K562 (cell line): ENCODE measurements at regions not wholly inside any gene's neighbourhood (a gene's known extent, or its start where the extent isn't known, plus 50 kb on each side); places are given as distances from the start of the nearest gene placed in this dataset.

ENCODE experiments used
- ATF1 ChIP-seq, 2 experiments: fragments of 450-650 bp in 1 of 2; IDR thresholded peaks; 2 replicates each; pipeline ENCODE4 v1.6.1; 2016; ENCODE audit warnings: missing compliant biosample characterization in 1 of 2, missing genetic modification characterization in 1 of 2
- C11orf30 ChIP-seq: fragments of 450-650 bp; IDR thresholded peaks from 2 replicates; pipeline ENCODE4 v1.6.1; 2016; ENCODE audit warnings: low read depth, mild to moderate bottlenecking
- CLOCK ChIP-seq: fragments of 250-450 bp; sonication (Bioruptor Pico); IDR thresholded peaks from 2 replicates; pipeline ENCODE4 v1.4.0; 2020; ENCODE audit warnings: mild to moderate bottlenecking, moderate library complexity, borderline replicate concordance
- CREB1 ChIP-seq, 2 experiments: sonication (generic) in 1 of 2; formaldehyde crosslinking in 1 of 2; IDR thresholded peaks; 2 replicates each; pipeline versions ENCODE4 v1.6.1 to v1.8.0; 2012 to 2022; ENCODE audit warnings: inconsistent platforms in 1 of 2, mild to moderate bottlenecking in 1 of 2, missing genetic modification reagents in 1 of 2, moderate library complexity in 1 of 2
- CTCF ChIP-seq, 3 experiments: IDR thresholded peaks in 2 of 3; conservative IDR thresholded peaks in 1 of 3; 2 replicates each; pipeline ENCODE4 v1.5.1; 2011 to 2012; ENCODE audit warnings: low read length in 3 of 3, mild to moderate bottlenecking in 3 of 3, control low read depth in 2 of 3, improper control_type of control experiment in 1 of 3, inconsistent platforms in 1 of 3, low read depth in 1 of 3, mixed read lengths in 1 of 3, moderate library complexity in 1 of 3; ENCODE audit not compliant: insufficient read depth in 2 of 3
- ETS1 ChIP-seq: conservative IDR thresholded peaks from 2 replicates; pipeline ENCODE4 v1.6.1; 2011; ENCODE audit warnings: low read depth, mild to moderate bottlenecking, low read length; ENCODE audit not compliant: control insufficient read depth
- HSF4 ChIP-seq: fragments of 250-450 bp; sonication (Bioruptor Pico); IDR thresholded peaks from 2 replicates; pipeline ENCODE4 v2.1.2; 2022; ENCODE audit warnings: mild to moderate bottlenecking, moderate library complexity, borderline replicate concordance
- MIER1 ChIP-seq: fragments of 450-650 bp; IDR thresholded peaks from 2 replicates; pipeline ENCODE4 v1.6.1; 2016; ENCODE audit warnings: antibody characterized with exemption, mild to moderate bottlenecking, low read depth
- RBM17 ChIP-seq: fragments of 200-400 bp; formaldehyde crosslinking; IDR thresholded peaks from 2 replicates; pipeline ENCODE4 v1.6.1; 2017; ENCODE audit warnings: low read depth, mild to moderate bottlenecking, low read length, borderline replicate concordance
- SMARCA5 ChIP-seq: fragments of 450-650 bp; IDR thresholded peaks from 2 replicates; pipeline ENCODE4 v1.6.1; 2016
- ZBTB49 ChIP-seq: sonication (generic); formaldehyde crosslinking; IDR thresholded peaks from 2 replicates; pipeline ENCODE4 v1.8.0; 2022; ENCODE audit warnings: missing genetic modification reagents, mild to moderate bottlenecking, borderline replicate concordance

GRCh38 chr9:78958892-78959291 is 612.9 kb upstream of the TLE4 start:
- no peak for TF ChIP-seq CLOCK
- TF ChIP-seq CREB1 (IDR thresholded peaks at IDR 0.05): no peak
- no peak for TF ChIP-seq CREB1 (CRISPR knock-in tag; IDR thresholded peaks at IDR 0.05)
- no peak for TF ChIP-seq SMARCA5
- no peak for TF ChIP-seq ATF1 (CRISPR knock-in tag; IDR thresholded peaks at IDR 0.05)
- TF ChIP-seq ATF1 (tag; IDR thresholded peaks at IDR 0.05): no peak
- TF ChIP-seq C11orf30: no peak
- TF ChIP-seq CTCF (IDR thresholded peaks at IDR 0.05 in 2 of 3, conservative IDR thresholded peaks at IDR 0.05 in 1 of 3; ENCODE audit: insufficient read depth in 2 of 3, low read depth in 1 of 3, low read length in 3 of 3): no peak
- no peak for TF ChIP-seq ZBTB49
- no peak for TF ChIP-seq RBM17
- TF ChIP-seq ETS1: no peak
- TF ChIP-seq HSF4: no peak
- no peak for TF ChIP-seq MIER1
